Fibroblast of peridontal ligament (primary cell): ENCODE measurements at regions not wholly inside any gene's neighbourhood (a gene's known extent, or its start where the extent isn't known, plus 50 kb on each side); places are given as distances from the start of the nearest gene placed in this dataset.
"Not testable (repeated sequence)": the region's sequence is repeated elsewhere in the genome, so short reads cannot be mapped to it uniquely, and the experiment has no call there.

ENCODE experiments used
- DNase-seq: peaks from one replicate; pipeline ENCODE4 v3.0.0-alpha.2; 2010; ENCODE audit errors: extremely low read depth

DNA sequence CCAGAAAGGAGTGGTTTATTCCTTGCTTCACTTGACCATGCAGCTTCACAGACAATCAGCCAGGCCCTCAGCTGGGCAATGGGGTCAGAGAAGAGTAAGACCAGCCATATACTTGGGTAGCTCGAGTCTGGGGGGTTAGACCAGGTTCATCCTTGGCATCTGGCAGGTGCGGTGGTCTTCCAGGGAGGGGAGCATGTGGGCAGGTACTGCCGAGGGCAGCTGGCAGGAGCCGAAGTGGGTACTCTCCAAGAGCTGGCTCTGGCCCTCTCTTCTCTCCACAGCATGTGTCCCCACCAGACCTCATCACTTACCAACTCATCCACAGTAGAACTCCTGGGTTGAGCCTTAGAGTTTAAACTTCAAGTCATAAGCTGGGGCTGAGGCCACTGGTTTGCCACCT, 156.8 kb downstream of the FOXD2 start:
- no peak for DNase-seq

DNA sequence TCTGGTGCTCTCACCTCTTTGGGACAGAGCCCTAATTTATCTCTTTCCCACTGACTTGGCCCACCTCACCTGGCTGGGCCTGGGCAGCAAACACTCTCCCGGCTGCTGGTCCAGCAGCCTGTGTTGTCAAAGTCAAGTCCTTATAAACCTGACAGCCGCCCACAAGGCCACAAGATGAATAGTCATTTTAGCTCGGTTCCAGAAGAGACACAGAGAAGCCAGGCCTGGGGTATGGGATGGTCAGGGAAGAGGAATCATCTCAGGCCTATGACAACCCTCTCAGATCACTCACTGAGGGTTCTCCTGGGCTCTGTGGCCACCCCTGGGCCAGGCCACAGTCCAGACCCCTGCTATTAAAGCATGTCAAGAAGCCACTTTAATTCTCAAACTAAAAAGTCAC, 158.5 kb downstream of the FOXD2 start:
- DNase-seq: no peak

DNA sequence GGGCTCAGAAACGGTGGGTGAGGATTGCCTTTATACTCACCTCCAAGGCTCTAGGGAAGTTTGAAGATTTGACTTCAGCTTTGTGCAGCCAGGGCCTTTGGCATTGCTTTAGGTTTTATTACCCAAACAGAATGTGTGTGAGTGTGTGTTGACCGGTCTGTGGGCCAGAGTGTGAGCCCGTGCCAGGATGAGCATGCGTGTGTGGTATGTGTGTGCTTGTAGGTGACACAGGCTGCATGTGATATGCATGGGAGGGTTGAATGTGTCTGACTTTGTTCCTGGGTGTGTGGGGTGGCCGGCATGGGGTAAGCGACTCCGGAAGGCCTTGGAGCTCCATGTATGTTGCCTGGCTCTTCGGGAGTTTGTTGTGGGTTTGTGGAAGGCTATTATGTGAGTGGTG, 160.5 kb downstream of the FOXD2 start:
- no peak for DNase-seq

DNA sequence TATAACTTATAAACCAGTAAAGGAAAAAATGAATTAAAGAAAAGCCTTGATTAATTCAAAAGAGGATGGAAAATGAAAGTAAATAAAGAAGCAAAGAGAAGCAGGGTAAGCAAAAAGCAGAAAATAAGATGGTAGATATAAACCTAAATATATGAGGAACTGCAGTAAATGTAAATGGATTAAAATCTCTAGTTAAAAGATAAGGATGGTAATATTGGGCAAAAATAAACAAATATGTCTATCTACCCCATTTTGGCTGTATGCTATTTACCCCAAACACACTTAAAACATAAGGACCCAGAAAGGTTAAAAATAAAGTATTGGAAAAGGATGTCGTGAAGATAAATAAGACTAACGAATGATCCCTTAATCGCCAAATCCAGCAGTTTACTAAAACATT, 161.9 kb downstream of the FOXD2 start:
- no peak for DNase-seq

DNA sequence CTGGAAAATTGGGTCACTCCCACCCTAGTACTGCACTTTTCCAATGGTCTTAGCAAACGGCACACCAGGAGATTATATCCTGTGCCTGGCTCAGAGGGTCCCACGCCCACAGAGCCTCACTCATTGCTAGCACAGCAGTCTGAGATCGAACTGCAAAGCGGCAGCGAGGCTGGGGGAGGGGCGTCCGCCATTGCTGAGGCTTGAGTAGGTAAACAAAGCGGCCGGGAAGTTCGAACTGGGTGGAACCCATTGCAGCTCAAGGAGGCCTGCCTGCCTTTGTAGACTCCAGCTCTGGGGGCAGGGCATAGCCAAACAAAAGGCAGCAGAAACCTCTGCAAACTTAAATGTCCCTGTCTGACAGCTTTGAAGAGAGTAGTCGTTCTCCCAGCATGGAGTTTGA, 164.6 kb downstream of the FOXD2 start:
- not testable (repeated sequence) for DNase-seq

DNA sequence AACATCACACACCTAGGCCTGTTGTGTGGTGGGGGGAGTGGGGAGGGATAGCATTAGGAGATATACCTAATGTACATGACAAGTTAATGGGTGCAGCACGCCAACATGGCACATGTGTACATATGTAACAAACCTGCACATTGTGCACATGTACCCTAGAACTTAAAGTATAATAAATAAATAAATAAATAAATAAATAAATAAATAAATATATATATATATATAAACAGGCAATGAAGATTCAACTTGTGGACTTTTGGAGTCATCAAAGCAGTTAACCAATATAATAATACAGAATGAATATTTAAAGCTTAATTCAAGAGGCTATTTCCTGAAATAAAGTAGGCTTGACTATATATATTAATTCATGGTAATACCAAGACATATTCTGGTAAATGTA, 167.0 kb downstream of the FOXD2 start:
- not testable (repeated sequence) for DNase-seq

DNA sequence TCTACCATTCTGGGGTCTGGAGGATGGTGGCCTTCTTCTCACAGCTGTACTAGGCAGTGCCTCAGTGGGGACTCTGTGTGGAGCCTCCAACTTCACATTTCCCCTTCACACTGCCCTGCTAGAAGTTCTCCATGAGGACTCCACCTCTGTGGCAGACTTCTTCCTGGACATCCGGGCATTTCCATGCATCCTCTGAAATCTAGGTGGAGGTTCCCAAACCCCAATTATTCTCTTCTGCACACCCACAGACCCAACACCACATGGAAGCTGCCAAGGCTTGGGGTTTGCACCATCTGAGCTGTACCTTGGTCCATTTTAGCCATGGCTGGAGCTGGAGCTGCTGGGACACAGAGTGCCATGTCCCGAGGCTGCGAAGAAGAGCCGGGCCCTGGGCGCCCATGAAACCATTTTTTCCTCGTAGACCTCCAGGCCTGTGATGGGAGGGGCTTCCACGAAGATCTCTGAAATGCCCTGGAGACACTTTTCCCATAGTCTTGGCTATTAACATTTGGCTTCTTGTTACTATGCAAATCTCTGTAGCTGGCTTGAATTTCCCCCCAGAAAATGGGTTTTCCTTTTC, 170.5 kb downstream of the FOXD2 start:
- DNase-seq: no peak

DNA sequence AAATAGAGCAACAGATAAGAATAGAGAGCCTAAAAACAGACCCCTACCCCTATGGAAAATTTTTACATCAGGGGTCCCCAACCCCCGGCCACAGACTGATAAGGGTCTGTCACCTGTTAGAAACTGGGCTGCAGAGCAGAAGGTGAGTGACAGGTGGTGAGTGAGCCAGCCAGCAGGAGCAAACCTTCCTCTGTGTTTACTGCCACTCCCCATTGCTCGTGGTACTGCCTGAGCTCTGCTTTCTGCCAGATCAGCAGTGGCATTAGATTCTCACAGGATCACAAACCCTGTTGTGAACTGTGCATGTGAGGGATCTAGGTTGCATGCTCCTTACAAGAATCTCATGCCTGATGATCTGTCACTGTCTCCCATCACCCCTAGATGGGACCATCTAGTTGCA, 174.1 kb downstream of the FOXD2 start:
- DNase-seq: no peak

DNA sequence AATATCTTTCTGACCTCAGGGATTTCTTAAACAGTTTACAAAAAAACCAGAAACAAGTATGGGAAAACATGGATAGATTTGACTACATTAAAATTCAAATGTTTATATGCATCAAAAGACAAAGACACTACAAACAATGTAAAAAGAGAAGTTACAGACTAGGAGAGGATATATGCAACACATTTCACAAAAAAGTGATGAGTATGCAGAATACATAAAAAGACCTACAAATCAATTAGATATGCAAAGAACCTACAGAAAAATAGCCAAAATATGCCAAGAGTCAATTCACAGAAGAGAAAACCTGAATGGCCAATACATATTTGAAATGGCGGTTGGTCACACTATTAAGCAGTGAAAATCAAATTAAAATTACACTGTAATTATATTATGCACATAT, 175.0 kb downstream of the FOXD2 start:
- no peak for DNase-seq

DNA sequence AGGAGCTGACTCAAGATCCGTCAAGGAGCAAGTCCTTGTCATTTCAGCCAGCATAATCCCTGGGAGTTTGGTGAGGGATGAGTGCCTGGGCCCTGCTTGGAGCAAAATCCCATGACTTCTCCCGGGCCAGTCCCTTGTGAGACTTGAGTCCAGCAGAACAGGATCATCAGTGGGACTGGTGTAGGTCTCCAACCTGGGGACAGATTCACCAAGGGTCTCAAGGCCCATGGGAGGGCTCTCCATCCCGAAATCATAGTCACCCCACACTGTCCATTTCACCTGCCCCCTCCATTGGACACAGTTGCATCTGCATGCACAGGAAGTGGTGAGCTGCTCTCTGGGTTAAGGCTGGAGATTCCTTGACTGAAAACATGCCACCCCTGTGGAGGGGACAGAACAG, 178.2 kb downstream of the FOXD2 start:
- no peak for DNase-seq

DNA sequence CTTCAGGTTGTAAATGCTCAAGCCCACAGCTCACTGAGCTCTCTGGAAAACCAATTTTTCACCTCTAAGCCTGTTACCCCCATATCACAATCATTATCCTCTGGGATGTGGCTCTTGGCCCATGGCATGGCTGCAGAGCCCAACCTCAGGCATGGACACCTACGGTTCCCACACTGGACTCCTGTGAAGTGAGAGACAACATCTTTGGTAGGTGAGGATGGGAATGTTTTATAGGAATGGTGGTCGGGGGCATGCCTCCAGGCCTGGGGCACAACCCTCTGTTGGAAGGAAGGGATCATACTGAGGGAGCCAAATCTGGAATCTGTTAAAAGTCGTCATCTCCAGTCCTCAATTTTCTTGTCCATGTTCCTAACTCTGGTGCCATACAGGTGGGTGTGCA, 179.1 kb downstream of the FOXD2 start:
- DNase-seq: no peak

DNA sequence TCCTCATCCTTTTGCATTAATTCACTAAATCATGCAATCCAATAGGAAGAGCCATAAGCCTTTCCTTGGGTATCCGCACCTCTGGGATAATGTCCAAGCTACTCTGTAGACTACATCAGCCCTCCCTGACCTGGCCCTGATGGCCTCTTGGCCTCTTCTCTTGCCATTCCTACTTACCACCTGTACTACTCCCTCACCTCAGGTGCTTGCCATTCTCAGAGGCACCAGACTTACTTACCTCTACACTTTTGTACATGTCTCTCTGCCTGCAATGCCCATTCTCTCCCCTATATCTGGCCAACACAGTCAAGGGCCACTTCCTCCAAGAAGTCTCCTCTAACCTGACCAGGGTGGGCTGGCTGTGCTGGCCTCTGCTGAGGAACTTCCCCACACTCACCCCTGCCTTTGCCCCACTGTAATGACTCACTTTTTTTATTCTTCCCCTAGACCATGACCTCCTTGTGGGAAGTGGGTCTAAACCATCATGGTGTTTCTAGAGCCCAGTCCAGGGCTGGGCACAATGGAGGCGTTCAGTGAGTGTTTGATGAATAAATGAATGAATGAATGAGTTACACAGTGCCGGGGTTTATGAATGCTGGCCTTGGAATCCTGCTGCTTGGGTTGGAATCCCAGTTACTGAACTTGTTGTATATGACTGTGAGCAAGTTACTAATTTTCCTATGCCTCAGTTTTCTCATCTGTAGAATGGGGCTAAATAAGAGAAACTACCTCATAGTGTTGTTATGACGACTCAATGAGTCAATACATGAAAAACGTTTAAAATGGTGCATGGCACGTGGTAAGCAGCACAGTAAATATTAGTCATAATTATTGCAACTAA, 179.8 kb downstream of the FOXD2 start:
- no peak for DNase-seq

DNA sequence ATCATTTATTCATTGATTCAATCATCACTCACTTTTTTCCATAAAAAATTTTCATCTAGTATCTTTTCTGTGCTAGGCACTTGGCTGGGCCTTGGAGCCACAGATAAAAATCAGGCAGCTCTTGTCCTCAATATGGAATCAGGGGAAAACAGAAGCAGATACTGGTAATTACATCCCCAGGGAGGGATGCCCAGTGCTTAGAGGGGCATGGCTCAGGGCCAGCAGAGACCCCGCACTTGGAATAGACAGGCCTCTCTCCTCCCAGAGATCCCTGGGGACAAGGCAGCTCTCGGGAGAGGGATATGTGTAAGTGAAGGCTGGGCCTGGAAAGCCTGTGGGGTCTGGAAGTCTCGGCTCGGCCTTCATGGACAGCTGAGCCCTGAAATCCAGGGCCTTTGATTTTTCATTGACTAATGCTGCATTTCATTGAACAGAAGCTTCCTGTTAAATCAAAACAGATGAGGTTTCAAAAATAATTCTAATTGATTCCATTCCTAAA, 180.4 kb downstream of the FOXD2 start:
- no peak for DNase-seq

DNA sequence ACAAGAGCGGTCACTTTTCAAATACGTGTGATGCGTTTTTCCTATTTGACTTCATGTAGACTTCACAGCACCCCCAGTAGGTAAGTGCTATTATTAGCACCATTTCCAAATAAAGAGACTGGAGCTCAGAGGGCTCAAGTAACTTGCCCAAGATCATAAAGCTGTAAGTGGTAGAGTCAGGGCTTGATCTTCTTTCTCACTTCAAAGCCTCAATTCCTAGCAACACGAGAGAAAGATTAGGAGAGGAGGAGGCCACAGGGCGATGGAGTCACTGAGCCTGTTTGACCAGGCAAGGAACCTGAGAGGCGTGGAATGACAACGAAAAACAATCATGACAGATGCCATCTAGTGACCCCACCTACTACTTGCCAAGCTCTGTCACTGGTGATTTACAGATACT, 181.0 kb downstream of the FOXD2 start:
- no peak for DNase-seq

DNA sequence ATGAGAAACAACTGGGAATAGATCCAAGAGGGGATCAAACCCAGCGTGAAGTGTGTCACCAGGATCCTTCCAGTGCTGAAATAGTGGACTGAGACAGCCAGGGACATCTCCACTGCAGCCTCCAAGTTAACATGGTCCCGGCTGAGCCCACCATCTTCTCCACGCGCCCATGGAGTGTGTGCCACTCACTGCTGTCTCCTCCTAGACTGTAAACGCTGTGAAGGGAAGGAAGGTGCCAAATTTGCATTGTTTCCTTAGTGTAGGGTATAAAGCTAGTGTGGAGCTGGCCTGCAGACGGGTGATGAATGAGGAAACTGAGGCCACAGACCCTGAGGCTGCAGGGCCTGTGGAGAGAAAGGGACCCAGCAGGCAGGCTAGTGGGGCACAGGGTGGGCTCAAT, 183.6 kb downstream of the FOXD2 start:
- DNase-seq: no peak

DNA sequence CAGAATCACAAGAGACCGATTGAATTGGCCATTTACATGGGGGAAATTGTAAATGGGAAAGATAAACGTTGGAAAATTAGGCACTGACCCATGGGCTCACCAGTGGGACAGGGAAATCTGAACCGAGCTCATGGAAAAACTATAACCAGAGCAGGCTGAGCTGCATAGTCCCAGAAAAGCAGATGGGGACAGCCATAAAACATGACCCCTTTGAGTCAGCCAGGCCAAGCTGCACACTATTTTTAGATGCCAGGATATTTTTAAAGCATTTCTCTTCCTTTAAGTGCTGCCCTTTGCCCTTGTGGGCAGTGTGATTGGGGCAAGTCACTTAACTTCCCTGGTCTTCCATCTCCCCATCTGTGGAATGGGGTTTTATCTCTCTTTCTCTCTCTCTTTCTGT, 184.1 kb downstream of the FOXD2 start:
- DNase-seq: no peak

DNA sequence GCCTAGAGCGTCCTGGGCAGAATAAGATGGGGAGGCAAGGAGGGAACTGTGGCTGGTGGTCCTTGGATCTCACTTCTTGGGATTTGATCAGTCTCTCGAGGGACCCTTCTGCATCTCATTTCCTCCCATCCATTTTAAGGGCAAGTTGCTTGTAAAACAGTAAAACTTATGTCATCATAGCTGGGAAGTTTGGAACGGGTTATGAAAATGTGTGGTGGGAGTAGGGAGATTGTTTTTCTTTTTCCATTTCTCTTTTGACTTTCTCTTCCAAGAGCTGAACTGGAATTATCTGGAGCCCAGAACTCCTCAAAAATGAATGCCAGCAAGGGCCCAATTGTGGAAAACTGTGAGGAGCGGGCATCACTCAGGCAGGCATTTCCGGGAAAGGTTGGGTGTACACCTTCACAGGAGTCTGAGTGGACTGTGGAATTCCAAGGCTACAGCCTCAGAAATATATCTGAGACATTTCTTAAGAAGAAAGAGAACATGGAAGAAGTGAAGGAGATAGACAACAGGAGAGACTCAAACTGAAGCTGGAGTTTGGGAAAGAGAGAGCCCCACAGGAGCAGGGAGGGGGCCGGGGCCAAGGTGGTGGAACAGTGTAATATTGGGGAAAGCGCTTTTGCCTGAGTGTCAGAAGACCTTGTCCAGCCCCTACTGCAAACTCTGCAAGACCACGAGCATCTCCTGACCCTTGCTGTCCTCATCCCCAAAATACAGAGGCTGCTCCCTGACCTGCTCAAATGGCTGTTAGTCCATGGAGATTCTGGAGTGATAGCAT, 185.1 kb downstream of the FOXD2 start:
- DNase-seq: no peak

DNA sequence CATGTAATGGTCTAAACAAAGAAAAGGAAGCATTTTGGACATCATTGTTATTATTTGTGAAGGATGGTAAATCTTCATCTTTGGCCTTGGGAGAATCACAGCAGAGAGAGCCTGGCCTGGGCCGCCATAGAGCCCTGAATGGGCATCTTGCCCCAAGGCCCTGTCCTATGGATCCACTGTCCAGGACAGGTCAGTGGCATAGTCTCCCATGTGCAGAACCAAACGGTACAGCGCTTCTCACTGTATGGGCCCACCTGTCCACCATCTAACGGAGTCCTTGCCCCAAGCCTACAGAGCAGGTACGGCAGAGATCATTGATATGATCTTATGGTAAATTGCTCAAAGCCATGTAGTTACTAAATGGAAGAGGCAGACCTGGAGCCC, 185.7 kb downstream of the FOXD2 start:
- no peak for DNase-seq

DNA sequence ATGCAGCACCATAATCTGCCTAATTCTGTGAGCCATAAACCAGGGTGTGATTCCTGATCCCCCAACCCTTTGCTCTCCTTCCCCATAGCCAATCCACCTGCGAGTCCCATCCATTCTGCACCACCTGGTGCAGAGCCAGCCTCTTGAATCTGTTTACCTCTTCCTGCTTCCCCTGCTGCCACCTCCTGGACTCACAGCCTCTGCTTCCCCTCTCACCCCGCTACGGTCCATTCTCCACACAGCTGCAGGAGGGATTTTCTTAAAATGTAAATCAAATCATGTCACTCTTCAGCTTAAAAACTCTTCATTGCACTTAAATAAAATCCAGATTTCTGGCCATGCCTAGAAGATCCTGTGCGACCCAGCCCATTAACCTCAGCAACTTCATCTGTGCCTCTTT, 186.7 kb downstream of the FOXD2 start:
- no peak for DNase-seq

DNA sequence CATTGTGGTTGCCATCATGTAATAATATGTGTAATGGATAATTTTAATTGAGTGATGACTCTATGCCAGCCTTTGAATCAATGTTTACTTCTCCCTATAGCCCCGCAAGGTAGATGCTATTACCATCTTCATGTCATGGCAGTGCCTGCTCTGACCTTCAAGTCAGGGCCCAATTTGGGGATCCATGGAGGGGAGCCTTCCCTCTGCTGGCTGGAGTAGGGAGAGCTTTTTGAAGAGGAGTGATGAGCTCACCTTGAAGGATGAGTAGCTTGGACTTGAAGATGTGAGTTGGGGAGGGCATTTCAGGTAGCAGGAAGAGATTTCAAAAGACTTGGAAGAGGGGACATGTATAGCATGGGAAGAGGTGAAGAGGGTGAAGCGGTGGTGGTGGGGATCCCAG, 189.2 kb downstream of the FOXD2 start:
- no peak for DNase-seq

DNA sequence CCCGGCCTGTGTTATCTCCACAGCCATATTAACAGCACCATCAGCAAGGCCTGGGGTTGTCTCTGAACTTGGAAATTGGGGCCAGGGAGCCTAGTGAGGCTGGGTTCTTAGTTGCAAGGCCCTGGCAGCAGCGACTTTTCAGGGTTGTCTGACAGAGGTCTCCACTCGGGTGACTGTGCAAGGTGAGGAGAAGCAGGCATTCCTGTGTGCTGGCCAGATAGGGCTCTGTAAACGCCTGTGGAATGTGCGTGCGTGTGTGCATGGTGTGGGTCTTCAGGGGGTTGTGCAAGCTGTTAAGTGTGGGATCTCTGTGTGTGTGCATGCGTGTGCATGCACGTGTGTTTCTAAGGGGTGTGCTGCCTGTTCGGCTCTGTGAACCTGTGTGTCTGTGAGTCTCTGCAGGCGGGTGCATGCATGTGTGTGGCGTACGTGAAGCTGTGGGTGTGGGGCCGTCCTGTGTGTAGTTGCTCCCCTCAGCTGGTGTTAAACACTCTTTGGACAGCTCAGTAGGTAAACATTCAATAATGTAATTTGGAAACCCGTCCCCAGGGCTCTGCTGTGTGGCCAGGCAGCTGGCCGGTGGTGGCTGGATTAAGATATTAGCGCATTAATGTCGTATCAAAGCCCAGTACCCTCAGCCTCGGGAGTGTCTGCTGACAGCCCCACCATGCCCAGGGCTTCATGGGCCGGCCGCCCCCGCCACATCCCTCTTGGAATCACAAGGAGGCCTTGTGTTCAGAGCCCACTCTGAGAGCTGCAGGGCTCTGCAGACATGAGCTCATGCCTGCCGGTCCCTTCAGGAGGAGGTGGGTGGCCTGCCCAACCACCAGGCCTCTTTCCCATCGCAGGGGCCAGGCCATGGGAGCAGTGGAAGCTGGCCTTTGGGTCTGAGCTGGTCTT, 189.9 kb downstream of the FOXD2 start:
- no peak for DNase-seq

DNA sequence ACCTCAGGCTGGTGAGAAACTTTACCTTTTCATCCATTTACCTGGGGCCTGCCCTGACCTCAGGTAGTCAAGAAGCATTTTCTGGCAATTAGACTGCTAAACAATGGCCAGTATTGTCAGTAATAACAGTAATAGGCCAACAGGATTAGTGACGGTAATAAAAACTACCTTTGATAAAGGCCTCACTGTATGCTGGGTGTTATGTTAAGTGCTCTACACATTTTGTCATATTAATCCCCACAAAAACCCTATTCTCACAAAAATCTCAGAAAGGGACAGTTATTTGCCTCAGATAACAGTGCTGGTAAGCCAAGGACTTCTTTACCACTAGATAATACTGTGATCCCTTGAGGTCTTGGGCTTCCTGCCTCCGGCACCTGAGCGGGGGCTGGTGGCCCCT, 191.4 kb downstream of the FOXD2 start:
- DNase-seq: no peak
